ENCODE measurements at regions not wholly inside any gene's neighbourhood (a gene's known extent, or its start where the extent isn't known, plus 50 kb on each side); places are given as distances from the start of the nearest gene placed in this dataset.
A peak's percentile ranks its signal among the peaks of the same experiment; 100 is the strongest.

GRCh38 chr9:23081377-23081776, 634.8 kb downstream of the DMRTA1 start:
- no peak for DNase-seq (ENCODE audit: extremely low spot score)
- Histone ChIP-seq H3K36me3 (no peaks in the 10 kb centered on the region), H3K27ac (replicated peaks in 1 of 4) (no peak overlapping the region), H3K27me3 (no peaks in the 10 kb centered on the region), H3K9me3 (no peaks in the 10 kb centered on the region), H3K4me3 (no peak overlapping the region), H3K4me1 (no peaks in the 10 kb centered on the region)
- 79% methylated on average over 5 of the region's 5 CpGs for WGBS
- intact Hi-C loops (cut with DNase I): no loop called here
- TF ChIP-seq POLR2A (IDR thresholded peaks at IDR 0.05; ENCODE audit: low read depth) (no peak), EP300 (IDR thresholded peaks at IDR 0.05) (no peak), POLR2AphosphoS5 (IDR thresholded peaks at IDR 0.05) (no peak)
- TF ChIP-seq, protein P1, sequence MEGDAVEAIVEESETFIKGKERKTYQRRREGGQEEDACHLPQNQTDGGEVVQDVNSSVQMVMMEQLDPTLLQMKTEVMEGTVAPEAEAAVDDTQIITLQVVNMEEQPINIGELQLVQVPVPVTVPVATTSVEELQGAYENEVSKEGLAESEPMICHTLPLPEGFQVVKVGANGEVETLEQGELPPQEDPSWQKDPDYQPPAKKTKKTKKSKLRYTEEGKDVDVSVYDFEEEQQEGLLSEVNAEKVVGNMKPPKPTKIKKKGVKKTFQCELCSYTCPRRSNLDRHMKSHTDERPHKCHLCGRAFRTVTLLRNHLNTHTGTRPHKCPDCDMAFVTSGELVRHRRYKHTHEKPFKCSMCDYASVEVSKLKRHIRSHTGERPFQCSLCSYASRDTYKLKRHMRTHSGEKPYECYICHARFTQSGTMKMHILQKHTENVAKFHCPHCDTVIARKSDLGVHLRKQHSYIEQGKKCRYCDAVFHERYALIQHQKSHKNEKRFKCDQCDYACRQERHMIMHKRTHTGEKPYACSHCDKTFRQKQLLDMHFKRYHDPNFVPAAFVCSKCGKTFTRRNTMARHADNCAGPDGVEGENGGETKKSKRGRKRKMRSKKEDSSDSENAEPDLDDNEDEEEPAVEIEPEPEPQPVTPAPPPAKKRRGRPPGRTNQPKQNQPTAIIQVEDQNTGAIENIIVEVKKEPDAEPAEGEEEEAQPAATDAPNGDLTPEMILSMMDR (IDR thresholded peaks at IDR 0.05): no peak

- intact Hi-C loops (cut with DNase I): no loop called here
- 87% methylated on average over 4 of the region's 5 CpGs for WGBS
- no peaks in the 10 kb centered on the region for H3K36me3 ChIP-seq
- H3K4me3 ChIP-seq: no peak overlapping the region
- TF ChIP-seq, protein P1 (IDR thresholded peaks at IDR 0.05): no peak
- TF ChIP-seq POLR2AphosphoS5 (IDR thresholded peaks at IDR 0.05) (no peak), POLR2A (IDR thresholded peaks at IDR 0.05; ENCODE audit: low read depth) (no peak), EP300 (IDR thresholded peaks at IDR 0.05) (no peak)
- H3K4me1 ChIP-seq: no peaks in the 10 kb centered on the region
- no peaks in the 10 kb centered on the region for H3K27me3 ChIP-seq
- DNase-seq (ENCODE audit: extremely low spot score): no peak
- no peak overlapping the region for H3K27ac ChIP-seq (replicated peaks in 1 of 4)
- no peaks in the 10 kb centered on the region for H3K9me3 ChIP-seq
Measured at GRCh38 chr9:23088932-23089364, 642.3 kb downstream of the DMRTA1 start.

- H3K27ac ChIP-seq (replicated peaks in 1 of 4): no peak overlapping the region
- no peak for DNase-seq (ENCODE audit: extremely low spot score)
- no peaks in the 10 kb centered on the region for H3K27me3 ChIP-seq
- no peak overlapping the region for H3K4me3 ChIP-seq
- H3K9me3 ChIP-seq: no peaks in the 10 kb centered on the region
- WGBS: 79% methylated on average over 2 of the region's 2 CpGs
- TF ChIP-seq POLR2AphosphoS5 (IDR thresholded peaks at IDR 0.05) (no peak), EP300 (IDR thresholded peaks at IDR 0.05) (no peak), POLR2A (IDR thresholded peaks at IDR 0.05; ENCODE audit: low read depth) (no peak)
- TF ChIP-seq, protein P1 (IDR thresholded peaks at IDR 0.05): no peak
- no peaks in the 10 kb centered on the region for H3K36me3 ChIP-seq
- no peaks in the 10 kb centered on the region for H3K4me1 ChIP-seq
- intact Hi-C loops (cut with DNase I): no loop called here
Measured at GRCh38 chr9:23117616-23118015, 671.0 kb downstream of the DMRTA1 start.

- 87% methylated on average over 3 of the region's 3 CpGs for WGBS
- Histone ChIP-seq H3K36me3 (no peaks in the 10 kb centered on the region), H3K4me3 (no peak overlapping the region), H3K27ac (replicated peaks in 1 of 4) (no peak overlapping the region), H3K27me3 (no peaks in the 10 kb centered on the region), H3K9me3 (no peaks in the 10 kb centered on the region), H3K4me1 (no peaks in the 10 kb centered on the region)
- DNase-seq (ENCODE audit: extremely low spot score): no peak
- TF ChIP-seq POLR2A (IDR thresholded peaks at IDR 0.05; ENCODE audit: low read depth): no peak
- TF ChIP-seq EP300 (IDR thresholded peaks at IDR 0.05): no peak
- no peak for TF ChIP-seq POLR2AphosphoS5 (IDR thresholded peaks at IDR 0.05)
- TF ChIP-seq, protein P1 (IDR thresholded peaks at IDR 0.05): no peak
- intact Hi-C loops (cut with DNase I): no loop called here
Measured at GRCh38 chr9:23120630-23121029, 674.0 kb downstream of the DMRTA1 start.

- Histone ChIP-seq H3K4me3 (no peak overlapping the region), H3K27ac (replicated peaks in 1 of 4) (no peak overlapping the region), H3K36me3 (no peaks in the 10 kb centered on the region), H3K9me3 (no peaks in the 10 kb centered on the region), H3K4me1 (no peaks in the 10 kb centered on the region), H3K27me3 (no peaks in the 10 kb centered on the region)
- DNase-seq (ENCODE audit: extremely low spot score): no peak
- TF ChIP-seq, protein P1 (IDR thresholded peaks at IDR 0.05): peak; percentile 23 to 60 (median 47)
- no peak for TF ChIP-seq POLR2AphosphoS5 (IDR thresholded peaks at IDR 0.05)
- intact Hi-C loops (cut with DNase I): no loop called here
- WGBS: 76% methylated on average over 5 of the region's 5 CpGs
Measured at GRCh38 chr9:23123048-23123632, 676.5 kb downstream of the DMRTA1 start.

All from esophagus muscularis mucosa (tissue), 4 donors.